GM12892 (cell line): ENCODE measurements at regions not wholly inside any gene's neighbourhood (a gene's known extent, or its start where the extent isn't known, plus 50 kb on each side); places are given as distances from the start of the nearest gene placed in this dataset.

Experiments used
- POLR2A ChIP-seq: IDR thresholded peaks from 2 replicates; pipeline ENCODE4 v1.6.1; 2011; ENCODE audit warnings: low read depth, low read length, control low read depth
- POLR2AphosphoS5 ChIP-seq: IDR thresholded peaks from 2 replicates; pipeline ENCODE4 v1.6.1; 2011; ENCODE audit warnings: low read depth, low read length, control low read depth
- TAF1 ChIP-seq: IDR thresholded peaks from 2 replicates; pipeline ENCODE4 v1.6.1; 2011; ENCODE audit warnings: low read depth, mild to moderate bottlenecking, control low read depth, low read length, borderline replicate concordance

- TF ChIP-seq POLR2A (no peak), POLR2AphosphoS5 (no peak), TAF1 (no peak)
These were observed 204.5 kb upstream of the TBX3 start for GRCh38 chr12:114888448-114888847.
